PC-9 (cell line): ENCODE measurements at regions not wholly inside any gene's neighbourhood (a gene's known extent, or its start where the extent isn't known, plus 50 kb on each side); places are given as distances from the start of the nearest gene placed in this dataset.

Experiments
- CTCF ChIP-seq: fragments of 200-600 bp; sonication (generic); conservative IDR thresholded peaks from 2 replicates; pipeline ENCODE4 v1.6.1; 2017; ENCODE audit warnings: mixed run types, antibody characterized with exemption, mild to moderate bottlenecking, moderate library complexity
- EZH2 ChIP-seq: fragments of 200-600 bp; sonication (generic); IDR thresholded peaks from 2 replicates; pipeline ENCODE4 v1.8.0; 2017; ENCODE audit warnings: antibody characterized with exemption, low read depth

GRCh38 chr18:28382215-28382879 is 205.4 kb upstream of the CDH2 start:
- TF ChIP-seq EZH2 (no peak), CTCF (no peak)
